SK-N-SH treated with all-trans-retinoic acid at 6 μM for 48 hours (cell line): ENCODE measurements at regions not wholly inside any gene's neighbourhood (a gene's known extent, or its start where the extent isn't known, plus 50 kb on each side); places are given as distances from the start of the nearest gene placed in this dataset.

Experiments
- BACH2 ChIP-seq: fragments of 250-450 bp; sonication (Bioruptor Pico); IDR thresholded peaks from 2 replicates; pipeline ENCODE4 v1.9.0; 2021; ENCODE audit warnings: mild to moderate bottlenecking, borderline replicate concordance
- ESRRG ChIP-seq: fragments of 250-450 bp; sonication (Bioruptor Pico); IDR thresholded peaks from 2 replicates; pipeline ENCODE4 v1.6.1; 2021; ENCODE audit warnings: mild to moderate bottlenecking
- SNAI2 ChIP-seq: fragments of 250-450 bp; sonication (Bioruptor Pico); IDR thresholded peaks from 2 replicates; pipeline ENCODE4 v1.5.0; 2020; ENCODE audit warnings: mild to moderate bottlenecking, moderate library complexity
- TF ChIP-seq, protein P1 (sequence below): fragments of 250-450 bp; sonication (Bioruptor Pico); IDR thresholded peaks from 2 replicates; pipeline ENCODE4 v1.5.0; 2020; ENCODE audit warnings: mild to moderate bottlenecking, moderate library complexity

- TF ChIP-seq, protein P1, sequence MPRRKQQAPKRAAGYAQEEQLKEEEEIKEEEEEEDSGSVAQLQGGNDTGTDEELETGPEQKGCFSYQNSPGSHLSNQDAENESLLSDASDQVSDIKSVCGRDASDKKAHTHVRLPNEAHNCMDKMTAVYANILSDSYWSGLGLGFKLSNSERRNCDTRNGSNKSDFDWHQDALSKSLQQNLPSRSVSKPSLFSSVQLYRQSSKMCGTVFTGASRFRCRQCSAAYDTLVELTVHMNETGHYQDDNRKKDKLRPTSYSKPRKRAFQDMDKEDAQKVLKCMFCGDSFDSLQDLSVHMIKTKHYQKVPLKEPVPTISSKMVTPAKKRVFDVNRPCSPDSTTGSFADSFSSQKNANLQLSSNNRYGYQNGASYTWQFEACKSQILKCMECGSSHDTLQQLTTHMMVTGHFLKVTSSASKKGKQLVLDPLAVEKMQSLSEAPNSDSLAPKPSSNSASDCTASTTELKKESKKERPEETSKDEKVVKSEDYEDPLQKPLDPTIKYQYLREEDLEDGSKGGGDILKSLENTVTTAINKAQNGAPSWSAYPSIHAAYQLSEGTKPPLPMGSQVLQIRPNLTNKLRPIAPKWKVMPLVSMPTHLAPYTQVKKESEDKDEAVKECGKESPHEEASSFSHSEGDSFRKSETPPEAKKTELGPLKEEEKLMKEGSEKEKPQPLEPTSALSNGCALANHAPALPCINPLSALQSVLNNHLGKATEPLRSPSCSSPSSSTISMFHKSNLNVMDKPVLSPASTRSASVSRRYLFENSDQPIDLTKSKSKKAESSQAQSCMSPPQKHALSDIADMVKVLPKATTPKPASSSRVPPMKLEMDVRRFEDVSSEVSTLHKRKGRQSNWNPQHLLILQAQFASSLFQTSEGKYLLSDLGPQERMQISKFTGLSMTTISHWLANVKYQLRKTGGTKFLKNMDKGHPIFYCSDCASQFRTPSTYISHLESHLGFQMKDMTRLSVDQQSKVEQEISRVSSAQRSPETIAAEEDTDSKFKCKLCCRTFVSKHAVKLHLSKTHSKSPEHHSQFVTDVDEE = no peak
- TF ChIP-seq SNAI2 (CRISPR knock-in tag) = no peak
- TF ChIP-seq ESRRG (CRISPR knock-in tag) = no peak
- no peak for TF ChIP-seq BACH2 (CRISPR knock-in tag)
These were observed 255.4 kb downstream of the COG6 start for GRCh38 chr13:39910833-39911232.
